GM19468 (cell line): ENCODE measurements at regions not wholly inside any gene's neighbourhood (a gene's known extent, or its start where the extent isn't known, plus 50 kb on each side); places are given as distances from the start of the nearest gene placed in this dataset.
"Not testable (repeated sequence)": the region's sequence is repeated elsewhere in the genome, so short reads cannot be mapped to it uniquely, and the experiment has no call there.

ENCODE experiments used
- ATAC-seq: cut with Tn5 transposase; IDR thresholded peaks from one replicate; pipeline ENCODE4 v1.9.1; 2021; ENCODE audit warnings: mild to moderate bottlenecking, moderate library complexity, moderate number of reproducible peaks; ENCODE audit not compliant: unreplicated experiment; ENCODE audit errors: extremely low read depth

- ATAC-seq = no peak
These were observed 176.8 kb upstream of the FOXG1 start for GRCh38 chr14:28589792-28590191.

- no peak for ATAC-seq
These were observed 170.2 kb upstream of the FOXG1 start for GRCh38 chr14:28596391-28596790.

- ATAC-seq = no peak
These were observed 167.4 kb upstream of the FOXG1 start for GRCh38 chr14:28599191-28599590.

GRCh38 chr14:28599605-28600004 is 167.0 kb upstream of the FOXG1 start:
- no peak for ATAC-seq

- no peak for ATAC-seq
These were observed 163.0 kb upstream of the FOXG1 start for GRCh38 chr14:28603606-28604005.

GRCh38 chr14:28607661-28608060 is 158.9 kb upstream of the FOXG1 start:
- ATAC-seq = no peak

GRCh38 chr14:28608443-28608842 is 158.1 kb upstream of the FOXG1 start:
- ATAC-seq = no peak

- ATAC-seq = peak; percentile 59
These were observed 157.4 kb upstream of the FOXG1 start for GRCh38 chr14:28608851-28609828.

- no peak for ATAC-seq
These were observed 154.2 kb upstream of the FOXG1 start for GRCh38 chr14:28612414-28612813.

GRCh38 chr14:28613532-28613931 is 153.1 kb upstream of the FOXG1 start:
- no peak for ATAC-seq

- ATAC-seq = no peak
These were observed 139.8 kb upstream of the FOXG1 start for GRCh38 chr14:28626780-28627179.

- no peak for ATAC-seq
These were observed 137.1 kb upstream of the FOXG1 start for GRCh38 chr14:28629328-28630004.

GRCh38 chr14:28630100-28630499 is 136.5 kb upstream of the FOXG1 start:
- no peak for ATAC-seq

- ATAC-seq = no peak
These were observed 131.2 kb upstream of the FOXG1 start for GRCh38 chr14:28635387-28635786.

- ATAC-seq = not testable (repeated sequence)
These were observed 130.8 kb upstream of the FOXG1 start for GRCh38 chr14:28635816-28636215.

- ATAC-seq = not testable (repeated sequence)
These were observed 125.4 kb upstream of the FOXG1 start for GRCh38 chr14:28641189-28641588.

- ATAC-seq = no peak
These were observed 115.4 kb upstream of the FOXG1 start for GRCh38 chr14:28651148-28651547.

- ATAC-seq = no peak
These were observed 113.8 kb upstream of the FOXG1 start for GRCh38 chr14:28652782-28653181.

- ATAC-seq = no peak
These were observed 113.1 kb upstream of the FOXG1 start for GRCh38 chr14:28653521-28653920.

- ATAC-seq = no peak
These were observed 109.8 kb upstream of the FOXG1 start for GRCh38 chr14:28656704-28657255.

- ATAC-seq = no peak
These were observed 105.3 kb upstream of the FOXG1 start for GRCh38 chr14:28661171-28661772.
